Stomach (tissue), 4 donors: ENCODE measurements at regions not wholly inside any gene's neighbourhood (a gene's known extent, or its start where the extent isn't known, plus 50 kb on each side); places are given as distances from the start of the nearest gene placed in this dataset.

Source experiments
- POLR2AphosphoS5 ChIP-seq, 3 donors: sonication (generic); formaldehyde crosslinking; IDR thresholded peaks; one replicate each; pipeline ENCODE4 v1.6.1; 2016; ENCODE audit warnings: antibody characterized with exemption in 3 of 3
- TF ChIP-seq, protein P1 (sequence below), 7 experiments: fragments of 450-650 bp in 4 of 7; fragments of 200-600 bp in 3 of 7; sonication (generic) in 3 of 7; IDR thresholded peaks; one replicate each; pipeline ENCODE4 v1.5.1; 2016 to 2019; ENCODE audit warnings: antibody characterized with exemption in 7 of 7, control low read depth in 2 of 7, mild to moderate bottlenecking in 1 of 7

DNA sequence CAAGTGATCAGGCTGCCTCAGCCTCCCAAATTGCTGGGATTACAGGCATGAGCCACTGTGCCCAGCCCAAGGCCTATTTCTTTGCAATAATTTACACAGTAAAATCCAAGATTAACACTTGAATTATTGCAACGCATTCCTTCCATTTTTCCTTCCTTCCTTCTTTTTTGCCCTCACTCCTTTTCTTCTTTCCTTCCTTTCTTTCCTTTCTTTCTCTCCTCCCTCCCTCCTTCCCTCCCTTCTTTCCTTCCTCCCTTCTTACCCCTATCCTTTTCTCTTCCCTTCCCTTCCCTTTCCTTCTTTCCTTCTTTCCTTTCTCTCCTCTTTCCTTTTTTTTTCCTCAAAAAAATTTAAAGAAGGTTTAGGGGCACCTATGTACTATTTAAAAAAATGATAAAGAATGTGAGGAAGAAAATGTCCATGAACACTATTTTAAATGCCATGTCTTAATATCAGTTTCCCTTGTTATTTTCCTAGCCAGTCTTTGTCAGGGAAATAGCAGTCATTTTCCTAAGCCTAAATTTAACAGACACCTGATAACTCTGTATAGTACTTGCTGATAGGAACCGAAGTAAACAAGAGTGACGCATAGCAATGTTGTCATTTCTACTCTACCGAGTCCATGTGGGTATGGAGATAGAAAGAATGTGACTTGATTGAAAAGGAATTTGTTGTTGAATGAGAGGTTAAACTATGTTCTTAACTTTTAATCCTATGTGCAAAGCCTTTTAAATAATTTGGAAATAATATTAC, 79.8 kb upstream of the HMCN1 start:
- TF ChIP-seq, protein P1, sequence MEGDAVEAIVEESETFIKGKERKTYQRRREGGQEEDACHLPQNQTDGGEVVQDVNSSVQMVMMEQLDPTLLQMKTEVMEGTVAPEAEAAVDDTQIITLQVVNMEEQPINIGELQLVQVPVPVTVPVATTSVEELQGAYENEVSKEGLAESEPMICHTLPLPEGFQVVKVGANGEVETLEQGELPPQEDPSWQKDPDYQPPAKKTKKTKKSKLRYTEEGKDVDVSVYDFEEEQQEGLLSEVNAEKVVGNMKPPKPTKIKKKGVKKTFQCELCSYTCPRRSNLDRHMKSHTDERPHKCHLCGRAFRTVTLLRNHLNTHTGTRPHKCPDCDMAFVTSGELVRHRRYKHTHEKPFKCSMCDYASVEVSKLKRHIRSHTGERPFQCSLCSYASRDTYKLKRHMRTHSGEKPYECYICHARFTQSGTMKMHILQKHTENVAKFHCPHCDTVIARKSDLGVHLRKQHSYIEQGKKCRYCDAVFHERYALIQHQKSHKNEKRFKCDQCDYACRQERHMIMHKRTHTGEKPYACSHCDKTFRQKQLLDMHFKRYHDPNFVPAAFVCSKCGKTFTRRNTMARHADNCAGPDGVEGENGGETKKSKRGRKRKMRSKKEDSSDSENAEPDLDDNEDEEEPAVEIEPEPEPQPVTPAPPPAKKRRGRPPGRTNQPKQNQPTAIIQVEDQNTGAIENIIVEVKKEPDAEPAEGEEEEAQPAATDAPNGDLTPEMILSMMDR (IDR thresholded peaks at IDR 0.05), result no peak
- peak in 2 of 3 donors; percentile 29 to 74 for TF ChIP-seq POLR2AphosphoS5 (IDR thresholded peaks at IDR 0.05)
